ENCODE measurements at regions not wholly inside any gene's neighbourhood (a gene's known extent, or its start where the extent isn't known, plus 50 kb on each side); places are given as distances from the start of the nearest gene placed in this dataset.

GRCh38 chr5:74373076-74373475, 267.5 kb downstream of the ENC1 start:
- TF ChIP-seq FOXM1 (IDR thresholded peaks at IDR 0.05; ENCODE audit: borderline replicate concordance, low read depth) (no peak), MAX (IDR thresholded peaks at IDR 0.05) (no peak), CREB1 (IDR thresholded peaks at IDR 0.05; ENCODE audit: low read depth) (no peak), ZBTB7A (IDR thresholded peaks at IDR 0.05; ENCODE audit: low read depth) (no peak), EP300 (IDR thresholded peaks at IDR 0.05; ENCODE audit: borderline replicate concordance) (no peak), YY1 (IDR thresholded peaks at IDR 0.05; ENCODE audit: low read depth) (no peak), EGR1 (IDR thresholded peaks at IDR 0.05) (no peak), NFIC (IDR thresholded peaks at IDR 0.05) (no peak), TAF1 (IDR thresholded peaks at IDR 0.05; ENCODE audit: low read depth) (no peak), RAD21 (IDR thresholded peaks at IDR 0.05; ENCODE audit: low read depth) (no peak), CEBPB (IDR thresholded peaks at IDR 0.05) (no peak)

GRCh38 chr5:74372502-74373064, 267.9 kb downstream of the ENC1 start:
- TF ChIP-seq EP300 (IDR thresholded peaks at IDR 0.05; ENCODE audit: borderline replicate concordance) (no peak), TCF12 (IDR thresholded peaks at IDR 0.05; ENCODE audit: low read depth) (no peak), FOXM1 (IDR thresholded peaks at IDR 0.05; ENCODE audit: borderline replicate concordance, low read depth) (no peak), MAX (IDR thresholded peaks at IDR 0.05) (no peak), NFIC (IDR thresholded peaks at IDR 0.05) (no peak), RAD21 (IDR thresholded peaks at IDR 0.05; ENCODE audit: low read depth) (no peak), TAF1 (IDR thresholded peaks at IDR 0.05; ENCODE audit: low read depth) (no peak), CEBPB (IDR thresholded peaks at IDR 0.05) (no peak), ZBTB7A (IDR thresholded peaks at IDR 0.05; ENCODE audit: low read depth) (no peak), USF1 (IDR thresholded peaks at IDR 0.05) (no peak), TEAD4 (IDR thresholded peaks at IDR 0.05) (no peak)

- TF ChIP-seq YY1 (IDR thresholded peaks at IDR 0.05; ENCODE audit: low read depth) (no peak), FOXM1 (IDR thresholded peaks at IDR 0.05; ENCODE audit: borderline replicate concordance, low read depth) (no peak), REST (IDR thresholded peaks at IDR 0.05; ENCODE audit: low read depth) (no peak), NFIC (IDR thresholded peaks at IDR 0.05) (no peak), ZBTB7A (IDR thresholded peaks at IDR 0.05; ENCODE audit: low read depth) (no peak), EP300 (IDR thresholded peaks at IDR 0.05; ENCODE audit: borderline replicate concordance) (no peak), TEAD4 (IDR thresholded peaks at IDR 0.05) (no peak), TCF12 (IDR thresholded peaks at IDR 0.05; ENCODE audit: low read depth) (no peak), MAX (IDR thresholded peaks at IDR 0.05) (no peak), USF1 (IDR thresholded peaks at IDR 0.05) (no peak)
These were observed 268.5 kb downstream of the ENC1 start for GRCh38 chr5:74372051-74372450.

GRCh38 chr5:74371621-74372020, 268.9 kb downstream of the ENC1 start:
- TF ChIP-seq CEBPB (IDR thresholded peaks at IDR 0.05): no peak

- TF ChIP-seq NFIC (IDR thresholded peaks at IDR 0.05) (no peak), YY1 (IDR thresholded peaks at IDR 0.05; ENCODE audit: low read depth) (no peak), CREB1 (IDR thresholded peaks at IDR 0.05; ENCODE audit: low read depth) (no peak)
These were observed 270.4 kb downstream of the ENC1 start for GRCh38 chr5:74370168-74370567.

GRCh38 chr5:74369173-74369572, 271.4 kb downstream of the ENC1 start:
- TF ChIP-seq USF1 (IDR thresholded peaks at IDR 0.05) (no peak), RAD21 (IDR thresholded peaks at IDR 0.05; ENCODE audit: low read depth) (no peak), FOXM1 (IDR thresholded peaks at IDR 0.05; ENCODE audit: borderline replicate concordance, low read depth) (no peak), EP300 (IDR thresholded peaks at IDR 0.05; ENCODE audit: borderline replicate concordance) (no peak)

GRCh38 chr5:74367934-74368333, 272.6 kb downstream of the ENC1 start:
- TF ChIP-seq RAD21 (IDR thresholded peaks at IDR 0.05; ENCODE audit: low read depth) (no peak), EGR1 (IDR thresholded peaks at IDR 0.05) (no peak), ZBTB7A (IDR thresholded peaks at IDR 0.05; ENCODE audit: low read depth) (no peak), YY1 (IDR thresholded peaks at IDR 0.05; ENCODE audit: low read depth) (no peak), TEAD4 (IDR thresholded peaks at IDR 0.05) (no peak), TCF12 (IDR thresholded peaks at IDR 0.05; ENCODE audit: low read depth) (no peak), MAX (IDR thresholded peaks at IDR 0.05) (no peak), TAF1 (IDR thresholded peaks at IDR 0.05; ENCODE audit: low read depth) (no peak), REST (IDR thresholded peaks at IDR 0.05; ENCODE audit: low read depth) (no peak), EP300 (IDR thresholded peaks at IDR 0.05; ENCODE audit: borderline replicate concordance) (no peak)
